GM13977 (cell line): ENCODE measurements at regions not wholly inside any gene's neighbourhood (a gene's known extent, or its start where the extent isn't known, plus 50 kb on each side); places are given as distances from the start of the nearest gene placed in this dataset.

Experiments
- DNase-seq: peaks from one replicate; pipeline ENCODE4 v3.0.0; 2012; ENCODE audit warnings: low spot score
- CTCF ChIP-seq: IDR thresholded peaks from 2 replicates; pipeline ENCODE4 v1.5.1; 2012; ENCODE audit warnings: mild to moderate bottlenecking, control low read depth; ENCODE audit not compliant: insufficient read depth; ENCODE audit errors: extremely low read depth, missing control alignments
- in situ Hi-C: fragments of 300-500 bp; cut with MboI; formaldehyde crosslinking; loops from one replicate; pipeline ENCODE4 v1.12.0; 2022; ENCODE audit warnings: low sequenced_read_pairs, low pct_unique_long_range_greater_than_20kb, mixed read lengths, inconsistent platforms; ENCODE audit not compliant: unreplicated experiment

GRCh38 chrX:39372115-39372514, 570.9 kb downstream of the MID1IP1 start:
- DNase-seq, result no peak
- in situ Hi-C loops, result no loop called here
- TF ChIP-seq CTCF, result no peak

GRCh38 chrX:39377157-39377556, 575.9 kb downstream of the MID1IP1 start:
- no peak for TF ChIP-seq CTCF
- in situ Hi-C loops, result no loop called here
- DNase-seq, result no peak

- no peak for TF ChIP-seq CTCF
- DNase-seq, result no peak
- in situ Hi-C loops, result no loop called here
Observed at GRCh38 chrX:39377773-39378172, 576.5 kb downstream of the MID1IP1 start.

GRCh38 chrX:39381422-39381821, 580.2 kb downstream of the MID1IP1 start:
- DNase-seq, result no peak
- in situ Hi-C loops, result no loop called here
- TF ChIP-seq CTCF, result no peak

GRCh38 chrX:39384996-39385395, 583.7 kb downstream of the MID1IP1 start:
- no peak for DNase-seq
- in situ Hi-C loops, result no loop called here
- TF ChIP-seq CTCF, result no peak

GRCh38 chrX:39388730-39389129, 587.5 kb downstream of the MID1IP1 start:
- in situ Hi-C loops, result no loop called here
- no peak for TF ChIP-seq CTCF
- no peak for DNase-seq
